IMR-90 (cell line): ENCODE measurements at regions not wholly inside any gene's neighbourhood (a gene's known extent, or its start where the extent isn't known, plus 50 kb on each side); places are given as distances from the start of the nearest gene placed in this dataset.

ENCODE experiments used
- ATAC-seq: fragments of 200-7000 bp; cut with Tn5 transposase; 2 replicates; pipeline ENCODE4 v1.9.1; 2020; ENCODE audit warnings: low read depth, mild to moderate bottlenecking, moderate library complexity
- BruUV-seq: library from RNA; stranded (reverse); fragments of 400-500 nt; replicated peaks from 2 replicates; lab custom pipeline; 2021; lab: Mats Ljungman, UMichigan
- CTCF ChIA-PET: fragments of 300-600 bp; formaldehyde crosslinking; extraction: SDS; loops from one replicate; lab custom pipeline; 2021; ENCODE audit warnings: antibody characterized with exemption; lab: Yijun Ruan, JAX
- POLR2A ChIA-PET: fragments of 300-600 bp; sonication (Branson Sonifier 250); formaldehyde crosslinking; loops from one replicate; lab custom pipeline; 2022; ENCODE audit warnings: antibody characterized with exemption; ENCODE audit not compliant: unreplicated experiment; lab: Charles Lee
- DNase-seq: peaks from one replicate; pipeline ENCODE4 v3.0.0; 2013
- H2AFZ ChIP-seq: replicated peaks from 2 replicates; pipeline ENCODE3; 2013; ENCODE audit warnings: low read length, mild to moderate bottlenecking; ENCODE audit not compliant: poor library complexity
- H2AK5ac ChIP-seq: 2 replicates; pipeline ENCODE4 v1.6.1; 2013; ENCODE audit warnings: low read depth, low read length, inconsistent platforms
- H2AK9ac ChIP-seq: replicated peaks from 2 replicates; pipeline ENCODE3; 2013; ENCODE audit warnings: mild to moderate bottlenecking, low read depth, low read length, moderate library complexity; ENCODE audit not compliant: poor library complexity
- H2BK120ac ChIP-seq: 2 replicates; pipeline ENCODE4 v1.6.1; 2013; ENCODE audit warnings: low read depth, low read length, inconsistent platforms
- H2BK15ac ChIP-seq: 3 replicates; pipeline ENCODE4 v1.6.1; 2013; ENCODE audit warnings: low read depth, low read length, inconsistent platforms
- H2BK20ac ChIP-seq: 2 replicates; pipeline ENCODE4 v1.6.1; 2013; ENCODE audit warnings: low read depth, mild to moderate bottlenecking, inconsistent platforms, low read length, moderate library complexity
- H2BK5ac ChIP-seq: 2 replicates; pipeline ENCODE4 v1.6.1; 2013; ENCODE audit warnings: mild to moderate bottlenecking, low read depth, low read length, inconsistent platforms; ENCODE audit not compliant: poor library complexity, severe bottlenecking
- H3K14ac ChIP-seq: replicated peaks from 2 replicates; pipeline ENCODE4 v1.6.1; 2013; ENCODE audit warnings: low read depth, low read length, inconsistent platforms
- H3K18ac ChIP-seq: 2 replicates; pipeline ENCODE4 v1.6.1; 2013; ENCODE audit warnings: low read depth, low read length, control low read depth
- H3K23ac ChIP-seq: 2 replicates; pipeline ENCODE4 v1.6.1; 2013; ENCODE audit warnings: low read depth, low read length, inconsistent platforms
- H3K27ac ChIP-seq: 2 replicates; pipeline ENCODE4 v1.5.1; 2013; ENCODE audit warnings: mild to moderate bottlenecking, control low read depth, low read length; ENCODE audit not compliant: insufficient read depth
- H3K27me3 ChIP-seq: 2 replicates; pipeline ENCODE4 v1.6.1; 2013; ENCODE audit warnings: low read length; ENCODE audit not compliant: control insufficient read depth, insufficient read depth
- H3K36me3 ChIP-seq: 2 replicates; pipeline ENCODE4 v1.6.1; 2013; ENCODE audit warnings: low read length, mixed read lengths; ENCODE audit not compliant: control insufficient read depth, insufficient read depth
- H3K4ac ChIP-seq: 2 replicates; pipeline ENCODE4 v1.6.1; 2013; ENCODE audit warnings: low read depth, low read length, inconsistent platforms
- H3K4me1 ChIP-seq: 2 replicates; pipeline ENCODE4 v1.6.1; 2013; ENCODE audit warnings: low read length, mixed read lengths; ENCODE audit not compliant: control insufficient read depth, insufficient read depth
- H3K4me2 ChIP-seq: 2 replicates; pipeline ENCODE4 v1.6.1; 2013; ENCODE audit warnings: low read depth, mild to moderate bottlenecking, control low read depth, low read length, moderate library complexity
- H3K4me3 ChIP-seq: 2 replicates; pipeline ENCODE4 v1.5.1; 2013; ENCODE audit warnings: low read depth, mild to moderate bottlenecking, control low read depth, low read length, moderate library complexity; ENCODE audit not compliant: insufficient read depth
- H3K56ac ChIP-seq: 2 replicates; pipeline ENCODE4 v1.6.1; 2013; ENCODE audit warnings: low read length, inconsistent platforms; ENCODE audit not compliant: insufficient read depth; ENCODE audit errors: extremely low read depth
- H3K79me1 ChIP-seq, 2 experiments: 2 replicates each; pipeline ENCODE4 v1.6.1; 2013; ENCODE audit warnings: low read length in 2 of 2, inconsistent platforms in 1 of 2, low read depth in 1 of 2
- H3K9ac ChIP-seq: 2 replicates; pipeline ENCODE4 v1.6.1; 2013; ENCODE audit warnings: low read depth, low read length, control low read depth
- H3K9me1 ChIP-seq: 2 replicates; pipeline ENCODE4 v1.6.1; 2013; ENCODE audit warnings: low read length, inconsistent platforms; ENCODE audit not compliant: insufficient read depth
- H3K9me3 ChIP-seq: 2 replicates; pipeline ENCODE4 v1.6.1; 2013; ENCODE audit warnings: low read length; ENCODE audit not compliant: control insufficient read depth, insufficient read depth
- H4K20me1 ChIP-seq: 2 replicates; pipeline ENCODE4 v1.6.1; 2013; ENCODE audit warnings: low read length, inconsistent platforms; ENCODE audit not compliant: insufficient read depth
- H4K5ac ChIP-seq: 2 replicates; pipeline ENCODE4 v1.6.1; 2013; ENCODE audit warnings: mild to moderate bottlenecking, low read depth, low read length, control low read depth
- H4K8ac ChIP-seq, 2 experiments: 2 replicates each; pipeline ENCODE4 v1.6.1; 2013; ENCODE audit warnings: low read depth in 2 of 2, low read length in 2 of 2, control low read depth in 1 of 2, inconsistent platforms in 1 of 2
- H4K91ac ChIP-seq: 2 replicates; pipeline ENCODE4 v1.6.1; 2013; ENCODE audit warnings: low read depth, low read length, inconsistent platforms; ENCODE audit not compliant: insufficient read depth
- BHLHE40 ChIP-seq: fragments of 150-350 bp; IDR thresholded peaks from 2 replicates; pipeline ENCODE4 v1.6.1; 2016; ENCODE audit warnings: mild to moderate bottlenecking, low read depth, low read length
- CEBPB ChIP-seq: IDR thresholded peaks from 2 replicates; pipeline ENCODE4 v1.6.1; 2012; ENCODE audit warnings: low read depth, low read length, improper control_type of control experiment
- CTCF ChIP-seq: conservative IDR thresholded peaks from 2 replicates; pipeline ENCODE4 v1.5.1; 2012; ENCODE audit warnings: mild to moderate bottlenecking, low read depth, low read length, improper control_type of control experiment
- ELK1 ChIP-seq: fragments of 150-350 bp; IDR thresholded peaks from 2 replicates; pipeline ENCODE4 v1.6.1; 2016; ENCODE audit warnings: low read depth, mild to moderate bottlenecking, low read length, moderate library complexity, borderline replicate concordance
- MXI1 ChIP-seq: IDR thresholded peaks from 2 replicates; pipeline ENCODE4 v1.6.1; 2012; ENCODE audit warnings: low read depth, mild to moderate bottlenecking, low read length, moderate library complexity, borderline replicate concordance
- SMC3 ChIP-seq: fragments of 150-350 bp; IDR thresholded peaks from 2 replicates; pipeline ENCODE4 v1.6.1; 2016; ENCODE audit warnings: low read depth, mild to moderate bottlenecking, antibody characterized with exemption, low read length, moderate library complexity
- USF2 ChIP-seq: fragments of 150-350 bp; IDR thresholded peaks from 2 replicates; pipeline ENCODE4 v1.6.1; 2017; ENCODE audit warnings: mild to moderate bottlenecking, antibody characterized with exemption, low read length, low read depth
- dilution Hi-C: fragments of 300-500 bp; cut with HindIII; formaldehyde crosslinking; loops from one replicate; pipeline ENCODE4 v1.14.3; 2018; ENCODE audit warnings: low sequenced_read_pairs; ENCODE audit not compliant: unreplicated experiment
- in situ Hi-C: fragments of 300-500 bp; cut with MboI; formaldehyde crosslinking; loops from 3 replicates; pipeline ENCODE4 v1.14.3; 2019; ENCODE audit warnings: low sequenced_read_pairs, inconsistent platforms, mixed read lengths
- intact Hi-C: fragments of 100-400 bp; cut with micrococcal nuclease; formaldehyde crosslinking; loops from 2 replicates; pipeline ENCODE4 v1.10.0; 2022

GRCh38 chr6:74415056-74415455 lies 719.1 kb downstream of the CD109 start:
- dilution Hi-C loops (no loop called here), intact Hi-C loops (no loop called here), in situ Hi-C loops (loop anchor here (10.0 kb wide), 1 partner anchor 790 kb away; the partner anchor contains the start of gene COL12A1)
- Histone ChIP-seq H3K9me1 (peaks cover 2% of the 10 kb centered on the region; the same call in 1 of the 2 replicates), H3K27me3 (no peaks in the 10 kb centered on the region), H3K23ac (no peak overlapping the region), H2AK5ac (no peak overlapping the region), H3K79me1 (no peaks in the 10 kb centered on the region), H4K8ac (no peak overlapping the region), H3K4ac (no peak overlapping the region), H2BK20ac (no peak overlapping the region), H2AK9ac (no peak overlapping the region), H2BK15ac (no peak overlapping the region), H4K5ac (no peak overlapping the region), H3K18ac (no peak overlapping the region), H3K56ac (no peak overlapping the region), H4K91ac (no peak overlapping the region), H3K4me2 (no peak overlapping the region), H3K4me1 (peaks cover 2% of the 10 kb centered on the region), H3K4me3 (no peak overlapping the region), H3K9ac (no peak overlapping the region), H3K14ac (no peak overlapping the region), H4K20me1 (no peaks in the 10 kb centered on the region), H2BK120ac (no peak overlapping the region), H2BK5ac (no peak overlapping the region), H3K36me3 (no peaks in the 10 kb centered on the region), H3K9me3 (no peaks in the 10 kb centered on the region), H3K27ac (no peak overlapping the region), H2AFZ (no peak overlapping the region)
- ATAC-seq (no peak), DNase-seq (no peak)
- TF ChIP-seq MXI1 (no peak), USF2 (no peak), BHLHE40 (no peak), ELK1 (no peak), SMC3 (no peak), CTCF (no peak), CEBPB (no peak)
- POLR2A ChIA-PET, result no interaction called here
- BruUV-seq, result no TSS peak
- CTCF ChIA-PET, result interaction anchor here (0.7 to 1.0 kb wide), 2 partner anchors 129 to 1385 kb away, joined by 3 read pairs; no protein-coding TSS in a partner anchor
